GM13977 (cell line): ENCODE measurements at regions not wholly inside any gene's neighbourhood (a gene's known extent, or its start where the extent isn't known, plus 50 kb on each side); places are given as distances from the start of the nearest gene placed in this dataset.

Experiments used
- DNase-seq: peaks from one replicate; pipeline ENCODE4 v3.0.0; 2012; ENCODE audit warnings: low spot score
- CTCF ChIP-seq: IDR thresholded peaks from 2 replicates; pipeline ENCODE4 v1.5.1; 2012; ENCODE audit warnings: mild to moderate bottlenecking, control low read depth; ENCODE audit not compliant: insufficient read depth; ENCODE audit errors: extremely low read depth, missing control alignments
- in situ Hi-C: fragments of 300-500 bp; cut with MboI; formaldehyde crosslinking; loops from one replicate; pipeline ENCODE4 v1.12.0; 2022; ENCODE audit warnings: low sequenced_read_pairs, low pct_unique_long_range_greater_than_20kb, mixed read lengths, inconsistent platforms; ENCODE audit not compliant: unreplicated experiment

- in situ Hi-C loops, result loop anchor here (25.0 kb wide), 4 partner anchors 205 to 995 kb away; no protein-coding TSS in a partner anchor
- TF ChIP-seq CTCF, result no peak
- no peak for DNase-seq
Observed at GRCh38 chr4:111632641-111633151, 512.6 kb upstream of the FAM241A start.

- in situ Hi-C loops, result loop anchor here (25.0 kb wide), 4 partner anchors 204 to 996 kb away; no protein-coding TSS in a partner anchor
- TF ChIP-seq CTCF, result no peak
- DNase-seq, result no peak
Observed at GRCh38 chr4:111633663-111634266, 511.5 kb upstream of the FAM241A start.

- in situ Hi-C loops, result loop anchor here (25.0 kb wide), 4 partner anchors 202 to 998 kb away; no protein-coding TSS in a partner anchor
- no peak for DNase-seq
- TF ChIP-seq CTCF, result no peak
Observed at GRCh38 chr4:111635646-111636045, 509.6 kb upstream of the FAM241A start.

GRCh38 chr4:111636961-111637585 lies 508.2 kb upstream of the FAM241A start:
- TF ChIP-seq CTCF, result no peak
- no peak for DNase-seq
- in situ Hi-C loops, result loop anchor here (25.0 kb wide), 4 partner anchors 200 to 1000 kb away; no protein-coding TSS in a partner anchor

- in situ Hi-C loops, result loop anchor here (25.0 kb wide), 4 partner anchors 198 to 1002 kb away; no protein-coding TSS in a partner anchor
- DNase-seq, result no peak
- TF ChIP-seq CTCF, result no peak
Observed at GRCh38 chr4:111639120-111639690, 506.0 kb upstream of the FAM241A start.

GRCh38 chr4:111639876-111640275 lies 505.4 kb upstream of the FAM241A start:
- in situ Hi-C loops, result loop anchor here (25.0 kb wide), 4 partner anchors 197 to 1003 kb away; no protein-coding TSS in a partner anchor
- no peak for DNase-seq
- no peak for TF ChIP-seq CTCF
